UCSD-AML1 (cell line): ENCODE measurements at regions not wholly inside any gene's neighbourhood (a gene's known extent, or its start where the extent isn't known, plus 50 kb on each side); places are given as distances from the start of the nearest gene placed in this dataset.

Source experiments
- DNase-seq: peaks from one replicate; lab custom pipeline; 2025; ENCODE audit not compliant: unreplicated experiment; lab: John Stamatoyannopoulos, UW

- DNase-seq, result no peak
Measured at GRCh38 chr1:65486613-65487012, 66.1 kb downstream of the LEPR start.

- DNase-seq, result no peak
Measured at GRCh38 chr1:65489481-65489880, 69.0 kb downstream of the LEPR start.

- no peak for DNase-seq
Measured at GRCh38 chr1:65490231-65491009, 70.0 kb downstream of the LEPR start.

GRCh38 chr1:65491472-65491871, 71.0 kb downstream of the LEPR start:
- DNase-seq, result no peak

- no peak for DNase-seq
Measured at GRCh38 chr1:65493802-65494201, 73.3 kb downstream of the LEPR start.

- DNase-seq, result no peak
Measured at GRCh38 chr1:65494671-65495070, 74.2 kb downstream of the LEPR start.

GRCh38 chr1:65495137-65495536, 74.7 kb downstream of the LEPR start:
- DNase-seq, result no peak

- no peak for DNase-seq
Measured at GRCh38 chr1:65497256-65497830, 76.9 kb downstream of the LEPR start.

GRCh38 chr1:65503427-65503826, 83.0 kb downstream of the LEPR start:
- DNase-seq, result no peak

- no peak for DNase-seq
Measured at GRCh38 chr1:65504263-65504662, 83.8 kb downstream of the LEPR start.

- DNase-seq, result no peak
Measured at GRCh38 chr1:65505547-65506300, 85.3 kb downstream of the LEPR start.

GRCh38 chr1:65508051-65508450, 87.6 kb downstream of the LEPR start:
- no peak for DNase-seq

- DNase-seq, result no peak
Measured at GRCh38 chr1:65509912-65510680, 89.6 kb downstream of the LEPR start.

- no peak for DNase-seq
Measured at GRCh38 chr1:65510961-65511360, 90.5 kb downstream of the LEPR start.

GRCh38 chr1:65512383-65512782, 91.9 kb downstream of the LEPR start:
- no peak for DNase-seq

GRCh38 chr1:65512967-65513780, 92.7 kb downstream of the LEPR start:
- no peak for DNase-seq

GRCh38 chr1:65514041-65514440, 93.6 kb downstream of the LEPR start:
- DNase-seq, result no peak

- no peak for DNase-seq
Measured at GRCh38 chr1:65524931-65525265, 104.4 kb downstream of the LEPR start.

GRCh38 chr1:65525266-65526048, 105.0 kb downstream of the LEPR start:
- DNase-seq, result no peak

- DNase-seq, result no peak
Measured at GRCh38 chr1:65526049-65526556, 105.6 kb downstream of the LEPR start.
